PC-9 (cell line): ENCODE measurements at regions not wholly inside any gene's neighbourhood (a gene's known extent, or its start where the extent isn't known, plus 50 kb on each side); places are given as distances from the start of the nearest gene placed in this dataset.

Source experiments
- BruUV-seq: library from RNA; stranded (reverse); fragments of 400-500 nt; replicated peaks from 2 replicates; lab custom pipeline; 2021; lab: Mats Ljungman, UMichigan
- CTCF ChIA-PET: fragments of 300-600 bp; sonication (Branson Sonifier 250); formaldehyde crosslinking; loops from one replicate; lab custom pipeline; 2022; ENCODE audit warnings: antibody characterized with exemption; lab: Charles Lee
- POLR2A ChIA-PET: fragments of 300-600 bp; sonication (Branson Sonifier 250); formaldehyde crosslinking; loops from one replicate; lab custom pipeline; 2022; ENCODE audit warnings: antibody characterized with exemption; ENCODE audit not compliant: unreplicated experiment; lab: Charles Lee
- DNase-seq, 2 experiments: peaks; one replicate each; pipeline versions ENCODE4 v3.0.0 to v3.0.0-alpha.2; 2015 to 2022; ENCODE audit warnings: mixed read lengths in 1 of 2
- H2AFZ ChIP-seq: fragments of 200-600 bp; sonication (generic); 2 replicates; pipeline ENCODE4 v1.8.1; 2017; ENCODE audit warnings: antibody characterized with exemption
- H3F3A ChIP-seq: fragments of 200-600 bp; sonication (generic); 2 replicates; pipeline ENCODE4 v1.8.1; 2017; ENCODE audit warnings: antibody characterized with exemption, mild to moderate bottlenecking, low read depth; ENCODE audit not compliant: insufficient read depth
- H3K27ac ChIP-seq: fragments of 200-600 bp; sonication (generic); 2 replicates; pipeline ENCODE4 v1.6.1; 2016; ENCODE audit warnings: mixed run types
- H3K27me3 ChIP-seq: fragments of 200-600 bp; sonication (generic); 2 replicates; pipeline ENCODE4 v1.6.1; 2016; ENCODE audit warnings: low read depth, mixed run types; ENCODE audit not compliant: insufficient read depth
- H3K36me3 ChIP-seq: fragments of 200-600 bp; sonication (generic); 2 replicates; pipeline ENCODE4 v1.6.1; 2016; ENCODE audit warnings: low read depth, mixed run types
- H3K4me1 ChIP-seq: fragments of 200-600 bp; sonication (generic); replicated peaks from 2 replicates; pipeline ENCODE4 v1.6.1; 2016; ENCODE audit warnings: mixed run types; ENCODE audit not compliant: insufficient read depth
- H3K4me2 ChIP-seq: fragments of 200-600 bp; sonication (generic); 2 replicates; pipeline ENCODE4 v1.6.1; 2017; ENCODE audit warnings: mixed run types
- H3K4me3 ChIP-seq: fragments of 200-600 bp; sonication (generic); 2 replicates; pipeline ENCODE4 v1.6.1; 2016; ENCODE audit warnings: mixed run types
- H3K79me2 ChIP-seq: fragments of 200-600 bp; sonication (generic); 2 replicates; pipeline ENCODE4 v1.6.1; 2017; ENCODE audit warnings: low read depth, mixed run types
- H3K9me2 ChIP-seq: fragments of 200-600 bp; sonication (generic); 2 replicates; pipeline ENCODE4 v1.8.1; 2017; ENCODE audit warnings: mild to moderate bottlenecking; ENCODE audit not compliant: insufficient read depth
- H3K9me3 ChIP-seq: fragments of 200-600 bp; sonication (generic); 2 replicates; pipeline ENCODE4 v1.8.1; 2016; ENCODE audit warnings: low read depth; ENCODE audit not compliant: insufficient read depth
- H4K20me1 ChIP-seq: fragments of 200-600 bp; sonication (generic); 2 replicates; pipeline ENCODE4 v1.8.1; 2017; ENCODE audit not compliant: insufficient read depth
- EZH2 ChIP-seq: fragments of 200-600 bp; sonication (generic); IDR thresholded peaks from 2 replicates; pipeline ENCODE4 v1.8.0; 2017; ENCODE audit warnings: antibody characterized with exemption, low read depth
- intact Hi-C: fragments of 100-400 bp; cut with micrococcal nuclease; formaldehyde crosslinking; loops from one replicate; pipeline ENCODE4 v1.10.0; 2022; ENCODE audit not compliant: unreplicated experiment
- TF ChIP-seq, protein P1 (sequence below): fragments of 200-600 bp; sonication (generic); conservative IDR thresholded peaks from 2 replicates; pipeline ENCODE4 v1.6.1; 2017; ENCODE audit warnings: mixed run types, antibody characterized with exemption, mild to moderate bottlenecking, moderate library complexity

DNA sequence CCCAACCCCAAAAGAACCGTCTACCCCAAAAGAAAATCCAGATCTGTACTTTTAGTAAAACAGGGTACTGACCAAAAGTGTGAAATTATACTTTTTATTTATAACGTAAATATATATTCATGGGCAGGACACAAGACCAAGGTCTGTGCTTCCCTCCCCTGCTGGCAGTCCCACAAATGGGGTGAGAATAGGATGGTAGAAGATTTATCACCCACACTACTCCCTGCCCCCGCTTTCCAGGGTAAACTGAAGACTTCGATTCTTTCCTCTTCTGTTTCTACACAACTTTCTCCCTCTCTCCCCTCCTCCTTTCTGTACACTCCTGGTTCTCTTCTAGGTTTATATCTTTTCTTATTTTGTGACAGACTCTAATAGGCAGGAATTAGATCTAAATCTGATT lies 79.7 kb downstream of the MDH1 start:
- no peak for TF ChIP-seq EZH2
- TF ChIP-seq, protein P1, sequence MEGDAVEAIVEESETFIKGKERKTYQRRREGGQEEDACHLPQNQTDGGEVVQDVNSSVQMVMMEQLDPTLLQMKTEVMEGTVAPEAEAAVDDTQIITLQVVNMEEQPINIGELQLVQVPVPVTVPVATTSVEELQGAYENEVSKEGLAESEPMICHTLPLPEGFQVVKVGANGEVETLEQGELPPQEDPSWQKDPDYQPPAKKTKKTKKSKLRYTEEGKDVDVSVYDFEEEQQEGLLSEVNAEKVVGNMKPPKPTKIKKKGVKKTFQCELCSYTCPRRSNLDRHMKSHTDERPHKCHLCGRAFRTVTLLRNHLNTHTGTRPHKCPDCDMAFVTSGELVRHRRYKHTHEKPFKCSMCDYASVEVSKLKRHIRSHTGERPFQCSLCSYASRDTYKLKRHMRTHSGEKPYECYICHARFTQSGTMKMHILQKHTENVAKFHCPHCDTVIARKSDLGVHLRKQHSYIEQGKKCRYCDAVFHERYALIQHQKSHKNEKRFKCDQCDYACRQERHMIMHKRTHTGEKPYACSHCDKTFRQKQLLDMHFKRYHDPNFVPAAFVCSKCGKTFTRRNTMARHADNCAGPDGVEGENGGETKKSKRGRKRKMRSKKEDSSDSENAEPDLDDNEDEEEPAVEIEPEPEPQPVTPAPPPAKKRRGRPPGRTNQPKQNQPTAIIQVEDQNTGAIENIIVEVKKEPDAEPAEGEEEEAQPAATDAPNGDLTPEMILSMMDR = no peak
- no peak for DNase-seq
- Histone ChIP-seq H4K20me1 (no peaks in the 10 kb centered on the region), H3K27me3 (no peaks in the 10 kb centered on the region), H3K9me3 (no peaks in the 10 kb centered on the region), H3K36me3 (no peaks in the 10 kb centered on the region), H3K4me3 (no peak overlapping the region), H3K9me2 (no peaks in the 10 kb centered on the region), H3F3A (no peaks in the 10 kb centered on the region), H3K4me1 (peaks cover 3% of the 10 kb centered on the region; the same call in 1 of the 2 replicates), H3K27ac (no peak overlapping the region), H3K79me2 (no peaks in the 10 kb centered on the region), H3K4me2 (no peak overlapping the region), H2AFZ (no peak overlapping the region)
- no TSS peak for BruUV-seq
- ChIA-PET POLR2A (no interaction called here), CTCF (no interaction called here)
- intact Hi-C loops = no loop called here

DNA sequence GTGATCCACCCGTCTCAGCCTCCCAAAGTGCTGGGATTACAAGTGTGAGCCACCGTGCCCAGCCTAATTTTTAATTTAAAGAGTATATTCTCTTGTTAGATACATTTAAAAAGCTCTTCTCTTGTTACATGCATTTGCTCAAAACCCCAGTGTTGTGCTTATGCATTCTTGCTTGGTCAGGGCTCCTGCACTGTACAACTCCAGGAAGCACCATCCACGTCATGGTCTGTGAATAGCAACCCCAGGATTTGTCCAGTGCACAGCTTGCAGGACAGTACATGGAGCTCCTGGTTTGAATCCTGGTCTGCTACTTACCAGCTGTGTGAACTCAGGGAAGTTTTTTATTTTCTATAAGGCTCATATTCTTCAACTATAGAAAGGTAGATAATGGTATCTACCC lies 80.8 kb downstream of the MDH1 start:
- POLR2A ChIA-PET = interaction anchor here (0.7 kb wide), 1 partner anchor 170 kb away, joined by 3 read pairs; no protein-coding TSS in a partner anchor
- no peak overlapping the region for H2AFZ ChIP-seq
- no peak overlapping the region for H3K4me2 ChIP-seq
- no peak for DNase-seq
- H4K20me1 ChIP-seq = no peaks in the 10 kb centered on the region
- no peaks in the 10 kb centered on the region for H3K36me3 ChIP-seq
- no peaks in the 10 kb centered on the region for H3K9me3 ChIP-seq
- no peak overlapping the region for H3K27ac ChIP-seq
- no peaks in the 10 kb centered on the region for H3K9me2 ChIP-seq
- no TSS peak for BruUV-seq
- H3F3A ChIP-seq = no peaks in the 10 kb centered on the region
- no peaks in the 10 kb centered on the region for H3K79me2 ChIP-seq
- H3K4me1 ChIP-seq = peaks cover 11% of the 10 kb centered on the region; the same call in 1 of the 2 replicates
- H3K4me3 ChIP-seq = no peak overlapping the region
- CTCF ChIA-PET = interaction anchor here (0.6 kb wide), 1 partner anchor 1249 kb away, joined by 3 read pairs; no protein-coding TSS in a partner anchor
- intact Hi-C loops = no loop called here
- no peak for TF ChIP-seq EZH2
- TF ChIP-seq, protein P1 = no peak
- H3K27me3 ChIP-seq = no peaks in the 10 kb centered on the region

DNA sequence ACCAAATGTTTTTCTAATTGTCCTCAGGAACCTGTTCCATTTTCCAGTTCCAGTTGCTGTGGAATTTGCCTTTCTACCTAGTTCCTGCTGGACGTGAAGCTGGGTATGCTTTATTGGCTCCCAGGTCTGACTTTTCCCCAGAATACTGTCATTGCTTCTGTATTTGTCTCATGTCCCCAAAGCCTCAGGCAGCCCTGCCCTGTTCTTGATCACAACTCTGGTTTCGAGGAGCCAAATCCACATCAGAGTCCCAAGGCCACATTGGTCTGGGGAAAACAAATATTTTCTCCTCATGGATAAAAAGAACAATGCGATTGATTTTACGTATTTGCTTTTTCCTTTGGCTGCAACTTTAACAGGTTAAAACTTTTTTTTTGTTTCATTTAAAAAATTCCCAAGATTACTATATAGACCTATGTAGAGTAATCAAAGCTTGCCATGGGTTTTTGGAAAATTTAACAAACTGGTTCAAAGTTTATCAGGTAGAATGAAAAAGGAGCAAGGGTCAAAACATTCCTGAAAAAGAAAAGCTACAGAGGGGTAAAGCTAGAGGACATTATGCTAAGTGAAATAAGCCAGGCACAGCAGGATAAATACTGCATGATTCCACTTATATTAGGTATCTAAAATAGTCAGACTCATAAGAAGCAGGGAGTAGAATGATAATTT lies 85.2 kb downstream of the MDH1 start:
- Histone ChIP-seq H3K4me3 (no peak overlapping the region), H3K27me3 (no peaks in the 10 kb centered on the region), H3K4me1 (peaks cover 11% of the 10 kb centered on the region; the same call in 1 of the 2 replicates), H3K9me3 (no peaks in the 10 kb centered on the region), H3K36me3 (no peaks in the 10 kb centered on the region), H3K79me2 (no peaks in the 10 kb centered on the region), H3K4me2 (0 out of 2 replicates have a peak overlapping the region, but pooled peaks have one; percentile 3), H4K20me1 (no peaks in the 10 kb centered on the region), H2AFZ (no peak overlapping the region), H3K9me2 (no peaks in the 10 kb centered on the region), H3F3A (no peaks in the 10 kb centered on the region), H3K27ac (no peak overlapping the region)
- ChIA-PET CTCF (interaction anchor here (0.6 kb wide), 1 partner anchor 20 kb away, joined by 6 read pairs; no protein-coding TSS in a partner anchor), POLR2A (interaction anchor here (0.5 to 0.7 kb wide), 3 partner anchors 23 to 169 kb away, joined by 3 read pairs; no protein-coding TSS in a partner anchor)
- peak in 1 of 2 experiments; percentile 70 for DNase-seq
- intact Hi-C loops = no loop called here
- TF ChIP-seq, protein P1 = no peak
- TF ChIP-seq EZH2 = no peak
- BruUV-seq = no TSS peak
